Epithelial cell of proximal tubule (primary cell): ENCODE measurements at regions not wholly inside any gene's neighbourhood (a gene's known extent, or its start where the extent isn't known, plus 50 kb on each side); places are given as distances from the start of the nearest gene placed in this dataset.

Experiments
- DNase-seq: peaks from one replicate; pipeline ENCODE4 v3.0.0-alpha.2; 2011; ENCODE audit warnings: low read depth
- H3K4me3 ChIP-seq: 2 replicates; pipeline ENCODE4 v1.5.1; 2011; ENCODE audit warnings: low read depth, mild to moderate bottlenecking, low read length
- TF ChIP-seq, protein P1 (sequence below): conservative IDR thresholded peaks from 2 replicates; pipeline ENCODE4 v1.5.1; 2012; ENCODE audit warnings: low read depth, mild to moderate bottlenecking, low read length

DNA sequence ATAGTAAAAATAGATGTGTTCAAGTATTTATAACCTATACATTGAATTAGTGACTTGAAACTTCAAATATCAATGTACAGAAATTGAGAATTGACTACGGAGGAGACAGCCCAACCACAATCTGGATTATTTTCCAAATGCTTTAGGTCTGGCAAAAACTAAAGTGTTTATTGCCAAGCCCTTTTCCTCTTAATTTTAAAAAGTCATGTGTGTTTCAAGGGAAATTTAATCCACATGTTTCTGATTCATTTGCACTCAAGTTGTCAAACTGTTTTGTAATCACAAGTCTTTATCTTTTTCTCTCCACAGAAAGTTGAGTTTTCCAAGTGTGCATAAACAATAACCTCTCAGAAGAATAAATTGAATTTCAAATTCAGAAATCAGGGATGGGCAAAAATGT lies 350.8 kb upstream of the RSPO3 start:
- H3K4me3 ChIP-seq = no peak overlapping the region
- TF ChIP-seq, protein P1, sequence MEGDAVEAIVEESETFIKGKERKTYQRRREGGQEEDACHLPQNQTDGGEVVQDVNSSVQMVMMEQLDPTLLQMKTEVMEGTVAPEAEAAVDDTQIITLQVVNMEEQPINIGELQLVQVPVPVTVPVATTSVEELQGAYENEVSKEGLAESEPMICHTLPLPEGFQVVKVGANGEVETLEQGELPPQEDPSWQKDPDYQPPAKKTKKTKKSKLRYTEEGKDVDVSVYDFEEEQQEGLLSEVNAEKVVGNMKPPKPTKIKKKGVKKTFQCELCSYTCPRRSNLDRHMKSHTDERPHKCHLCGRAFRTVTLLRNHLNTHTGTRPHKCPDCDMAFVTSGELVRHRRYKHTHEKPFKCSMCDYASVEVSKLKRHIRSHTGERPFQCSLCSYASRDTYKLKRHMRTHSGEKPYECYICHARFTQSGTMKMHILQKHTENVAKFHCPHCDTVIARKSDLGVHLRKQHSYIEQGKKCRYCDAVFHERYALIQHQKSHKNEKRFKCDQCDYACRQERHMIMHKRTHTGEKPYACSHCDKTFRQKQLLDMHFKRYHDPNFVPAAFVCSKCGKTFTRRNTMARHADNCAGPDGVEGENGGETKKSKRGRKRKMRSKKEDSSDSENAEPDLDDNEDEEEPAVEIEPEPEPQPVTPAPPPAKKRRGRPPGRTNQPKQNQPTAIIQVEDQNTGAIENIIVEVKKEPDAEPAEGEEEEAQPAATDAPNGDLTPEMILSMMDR = no peak
- no peak for DNase-seq

DNA sequence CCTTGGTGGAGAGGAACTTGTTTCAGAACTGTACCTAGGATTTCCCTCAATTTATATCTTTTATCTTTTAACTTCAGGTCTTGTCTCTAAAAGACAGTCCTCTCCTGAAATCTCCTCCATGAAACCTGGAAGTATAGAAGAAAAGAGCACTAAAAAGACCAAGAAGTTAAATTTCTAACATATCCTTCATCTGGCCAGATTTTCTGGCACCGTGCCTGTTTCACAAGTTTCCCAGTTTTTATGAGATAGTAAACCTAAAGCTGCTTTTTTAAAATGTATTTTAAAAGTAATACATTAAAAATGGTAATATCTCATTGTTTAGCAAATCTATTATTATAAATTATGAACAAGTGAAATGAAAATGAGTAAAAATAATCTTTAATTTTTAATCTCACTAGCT lies 348.3 kb upstream of the RSPO3 start:
- no peak for DNase-seq
- H3K4me3 ChIP-seq = no peak overlapping the region
- TF ChIP-seq, protein P1 = no peak

DNA sequence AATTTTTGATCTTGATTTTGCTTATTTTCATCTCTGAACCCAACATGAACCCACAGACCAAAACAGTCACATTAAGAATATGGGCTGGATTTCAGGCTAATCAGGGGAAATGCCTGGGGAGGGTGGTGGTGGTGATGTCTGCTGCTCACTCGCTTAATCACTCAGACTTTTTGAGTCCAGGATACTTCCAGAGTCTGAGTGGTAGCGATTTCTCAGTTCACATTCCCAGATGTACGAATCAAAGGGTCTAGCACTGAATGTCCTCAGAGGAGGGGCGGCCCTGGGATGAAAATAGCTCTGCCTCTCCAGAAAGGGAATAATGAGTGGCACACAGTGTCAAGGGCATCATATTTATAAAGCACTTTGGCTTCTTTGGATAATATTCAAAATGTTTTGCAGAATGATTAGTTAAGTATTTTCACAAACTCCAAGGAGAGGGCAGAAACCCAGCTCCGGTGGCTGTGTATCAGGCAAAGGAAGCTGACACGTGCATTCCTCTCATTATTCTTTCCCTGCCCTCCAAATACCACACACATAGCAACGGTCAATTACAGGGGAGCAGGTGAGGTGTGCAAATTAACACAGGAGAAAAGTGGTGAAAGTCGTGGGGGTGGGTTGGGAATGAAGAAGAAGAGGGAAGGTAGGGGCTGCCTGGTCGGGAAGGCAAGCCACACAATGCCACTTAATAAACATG lies 345.2 kb upstream of the RSPO3 start:
- no peak for DNase-seq
- no peak overlapping the region for H3K4me3 ChIP-seq
- TF ChIP-seq, protein P1 = no peak

DNA sequence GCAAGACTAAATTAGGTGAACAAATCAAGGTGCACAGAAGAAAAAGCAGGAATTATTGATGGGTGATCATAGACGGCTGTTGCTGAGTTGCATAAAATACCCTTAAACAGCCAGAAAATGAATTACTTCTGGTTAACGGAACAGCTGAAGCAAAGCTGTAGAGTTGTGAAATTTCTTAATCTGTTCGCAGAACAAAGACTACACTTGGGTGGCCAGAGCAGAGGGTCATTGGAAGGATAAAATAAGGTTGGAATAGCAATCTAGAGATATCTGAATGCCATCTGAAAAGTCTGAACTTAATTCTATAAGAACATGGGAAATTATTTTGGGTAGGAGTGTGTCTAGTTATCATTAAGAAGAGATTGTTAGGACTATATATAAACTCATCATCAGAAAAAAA lies 339.1 kb upstream of the RSPO3 start:
- TF ChIP-seq, protein P1 = no peak
- no peak for DNase-seq
- no peak overlapping the region for H3K4me3 ChIP-seq

DNA sequence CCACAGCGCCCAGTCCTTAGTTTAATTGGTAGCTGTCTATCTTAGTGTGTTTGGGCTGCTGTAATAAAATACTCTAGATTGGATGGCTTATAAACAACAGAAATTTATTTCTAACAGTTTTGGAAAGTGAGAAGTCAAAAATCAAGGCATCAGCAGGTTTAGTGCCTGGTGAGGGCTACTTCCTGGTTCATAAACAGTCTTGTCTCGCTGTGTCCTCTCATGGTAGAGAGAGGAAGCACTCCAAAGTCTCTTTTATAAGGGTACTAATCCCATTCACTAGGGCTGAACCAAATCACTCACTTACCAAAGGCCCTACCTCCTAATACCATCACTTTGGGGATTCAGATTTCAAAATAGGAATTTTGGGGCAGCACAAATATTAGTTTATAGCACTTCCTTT lies 336.9 kb upstream of the RSPO3 start:
- TF ChIP-seq, protein P1 = no peak
- no peak overlapping the region for H3K4me3 ChIP-seq
- DNase-seq = no peak

DNA sequence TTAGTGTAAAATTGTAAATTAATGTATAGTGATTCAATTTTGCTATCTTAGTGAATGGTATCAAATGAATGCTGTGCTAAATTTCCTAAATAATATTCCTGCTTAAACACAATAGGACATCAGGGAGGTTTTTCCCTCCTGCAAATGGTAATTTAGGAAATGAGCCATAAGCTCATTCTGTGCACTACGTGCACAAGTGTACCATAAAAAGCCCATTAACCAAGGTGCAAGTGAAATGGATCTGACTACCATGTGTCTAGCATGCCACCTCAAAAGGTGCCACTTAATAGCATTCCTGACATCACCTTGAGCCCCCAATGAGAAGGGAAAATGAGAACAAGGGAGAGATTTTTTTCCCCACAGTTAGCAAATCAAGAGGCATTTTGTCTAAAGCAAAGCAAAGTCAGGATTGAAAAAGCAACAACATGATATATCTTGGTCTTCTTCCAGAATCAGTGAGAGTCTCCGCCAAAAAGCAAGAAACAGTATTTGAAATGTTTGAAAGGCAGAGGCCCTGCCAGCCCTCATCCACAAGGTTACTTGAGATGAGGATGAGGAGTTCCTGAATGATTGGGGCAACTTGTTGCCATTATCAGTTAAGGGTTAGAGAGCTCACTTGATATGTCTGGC lies 334.2 kb upstream of the RSPO3 start:
- H3K4me3 ChIP-seq = no peak overlapping the region
- TF ChIP-seq, protein P1 = no peak
- no peak for DNase-seq

DNA sequence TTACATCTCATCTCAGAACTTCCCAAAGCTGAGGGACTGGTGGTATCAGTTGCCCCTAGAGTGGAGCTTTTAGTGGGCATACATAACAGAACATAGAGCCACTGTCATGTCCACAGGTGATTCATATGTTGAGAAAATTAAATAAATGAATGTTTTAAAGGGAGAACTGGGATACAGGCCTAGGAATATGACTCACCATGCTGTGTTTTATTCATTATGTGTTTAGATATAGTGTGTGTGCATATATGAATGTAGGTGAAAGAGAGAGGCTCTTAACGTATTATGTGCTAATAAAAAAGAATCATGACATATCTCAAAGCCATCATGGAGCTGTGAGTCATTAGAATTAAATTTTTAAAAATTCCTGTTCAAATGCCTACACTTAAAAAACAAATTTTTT lies 332.2 kb upstream of the RSPO3 start:
- TF ChIP-seq, protein P1 = no peak
- DNase-seq = no peak
- no peak overlapping the region for H3K4me3 ChIP-seq
